GM12874 (cell line): ENCODE measurements at regions not wholly inside any gene's neighbourhood (a gene's known extent, or its start where the extent isn't known, plus 50 kb on each side); places are given as distances from the start of the nearest gene placed in this dataset.

ENCODE experiments used
- TF ChIP-seq, protein P1 (sequence below): IDR thresholded peaks from 2 replicates; pipeline ENCODE4 v1.5.1; 2011; ENCODE audit warnings: low read depth, mild to moderate bottlenecking, control low read depth, low read length, moderate library complexity; ENCODE audit not compliant: insufficient read depth

DNA sequence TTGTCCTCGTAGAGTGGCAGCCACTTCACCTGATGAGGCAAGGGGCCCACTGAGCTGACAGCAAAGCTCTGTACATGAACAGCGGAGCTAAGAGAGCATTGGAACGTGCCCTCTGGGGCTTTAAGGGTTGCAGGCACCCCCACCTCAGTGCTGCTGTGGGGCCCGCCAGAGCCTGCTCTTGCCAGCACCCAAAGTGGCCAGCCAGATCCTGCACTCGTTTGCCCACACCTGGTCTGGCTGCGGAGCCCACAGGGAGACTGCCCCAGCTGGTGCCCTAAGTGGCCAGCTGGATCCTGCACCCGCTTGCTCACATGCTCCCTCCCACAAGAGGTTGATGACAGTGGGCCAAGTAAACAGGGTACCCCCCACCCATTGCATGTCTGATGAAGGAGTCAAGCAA lies 783.4 kb upstream of the MIR17HG start:
- TF ChIP-seq, protein P1, sequence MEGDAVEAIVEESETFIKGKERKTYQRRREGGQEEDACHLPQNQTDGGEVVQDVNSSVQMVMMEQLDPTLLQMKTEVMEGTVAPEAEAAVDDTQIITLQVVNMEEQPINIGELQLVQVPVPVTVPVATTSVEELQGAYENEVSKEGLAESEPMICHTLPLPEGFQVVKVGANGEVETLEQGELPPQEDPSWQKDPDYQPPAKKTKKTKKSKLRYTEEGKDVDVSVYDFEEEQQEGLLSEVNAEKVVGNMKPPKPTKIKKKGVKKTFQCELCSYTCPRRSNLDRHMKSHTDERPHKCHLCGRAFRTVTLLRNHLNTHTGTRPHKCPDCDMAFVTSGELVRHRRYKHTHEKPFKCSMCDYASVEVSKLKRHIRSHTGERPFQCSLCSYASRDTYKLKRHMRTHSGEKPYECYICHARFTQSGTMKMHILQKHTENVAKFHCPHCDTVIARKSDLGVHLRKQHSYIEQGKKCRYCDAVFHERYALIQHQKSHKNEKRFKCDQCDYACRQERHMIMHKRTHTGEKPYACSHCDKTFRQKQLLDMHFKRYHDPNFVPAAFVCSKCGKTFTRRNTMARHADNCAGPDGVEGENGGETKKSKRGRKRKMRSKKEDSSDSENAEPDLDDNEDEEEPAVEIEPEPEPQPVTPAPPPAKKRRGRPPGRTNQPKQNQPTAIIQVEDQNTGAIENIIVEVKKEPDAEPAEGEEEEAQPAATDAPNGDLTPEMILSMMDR: no peak

DNA sequence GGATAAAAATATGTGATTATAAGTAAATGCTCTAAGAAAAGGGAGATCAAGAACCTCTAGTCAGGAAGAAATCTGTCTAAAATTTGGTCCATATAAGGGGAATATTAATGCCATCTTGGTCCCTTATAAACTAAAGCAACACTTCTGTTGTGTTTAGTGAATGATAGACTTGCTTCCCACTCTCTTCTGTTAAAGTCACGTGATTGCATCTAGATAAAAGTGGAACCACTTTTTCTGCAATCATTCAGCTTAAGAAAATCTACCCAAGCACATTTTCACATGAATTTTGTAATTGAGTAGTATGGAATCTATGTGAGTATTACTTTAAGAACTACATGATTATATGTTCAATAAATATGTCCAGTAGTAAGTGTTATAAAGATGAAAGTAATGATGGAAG lies 782.9 kb upstream of the MIR17HG start:
- TF ChIP-seq, protein P1: no peak

DNA sequence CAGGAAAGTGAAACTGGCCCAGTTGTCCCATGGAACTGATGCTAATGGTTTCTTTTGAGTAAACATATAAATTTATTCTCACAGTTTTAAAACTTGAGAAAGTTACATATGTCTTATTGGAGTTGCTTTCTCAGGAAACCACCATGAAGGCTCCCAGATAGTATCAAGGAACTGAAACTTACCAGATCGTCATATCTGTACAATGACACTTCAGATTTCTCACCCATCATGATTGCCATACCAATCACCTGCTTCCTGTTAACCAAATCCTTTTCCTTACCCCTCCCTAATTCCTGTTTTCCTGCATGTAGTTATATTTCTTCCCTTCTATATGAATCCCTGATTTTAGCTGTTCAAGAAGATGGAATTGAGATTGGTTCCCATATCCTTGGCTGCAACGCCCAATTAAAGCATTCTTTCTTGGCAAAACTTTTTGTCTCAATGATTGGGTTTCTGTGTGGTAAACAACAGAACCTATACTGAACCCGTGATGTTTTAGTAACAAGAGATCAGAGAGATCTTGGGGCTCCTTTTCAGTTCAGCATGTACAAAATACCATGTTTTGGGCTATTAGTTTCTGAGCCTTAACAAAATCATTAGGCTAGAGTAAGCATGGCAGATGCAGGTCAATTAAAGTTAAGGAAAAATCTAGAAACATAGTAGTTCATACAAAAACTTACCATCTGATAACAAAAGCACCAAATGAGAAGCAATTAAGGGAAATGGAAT lies 781.3 kb upstream of the MIR17HG start:
- TF ChIP-seq, protein P1: no peak

DNA sequence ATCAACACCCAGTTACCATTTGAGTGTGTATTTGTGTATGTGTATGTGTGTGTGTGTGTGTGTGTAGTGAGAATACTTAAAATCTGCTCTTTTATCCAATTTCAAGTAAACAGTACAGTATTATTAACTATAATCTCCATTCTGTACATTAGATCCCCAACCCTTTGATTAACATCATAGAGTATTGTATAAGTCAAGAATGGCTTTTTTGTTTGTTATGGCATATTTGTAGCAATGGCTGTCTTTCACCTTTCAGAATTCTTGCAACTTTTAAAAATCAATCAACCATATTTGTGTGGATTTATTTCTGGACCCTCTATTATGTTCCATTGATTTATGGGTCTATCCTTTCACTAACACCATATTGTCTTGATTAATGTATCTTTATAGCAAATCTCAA lies 779.3 kb upstream of the MIR17HG start:
- TF ChIP-seq, protein P1: no peak

DNA sequence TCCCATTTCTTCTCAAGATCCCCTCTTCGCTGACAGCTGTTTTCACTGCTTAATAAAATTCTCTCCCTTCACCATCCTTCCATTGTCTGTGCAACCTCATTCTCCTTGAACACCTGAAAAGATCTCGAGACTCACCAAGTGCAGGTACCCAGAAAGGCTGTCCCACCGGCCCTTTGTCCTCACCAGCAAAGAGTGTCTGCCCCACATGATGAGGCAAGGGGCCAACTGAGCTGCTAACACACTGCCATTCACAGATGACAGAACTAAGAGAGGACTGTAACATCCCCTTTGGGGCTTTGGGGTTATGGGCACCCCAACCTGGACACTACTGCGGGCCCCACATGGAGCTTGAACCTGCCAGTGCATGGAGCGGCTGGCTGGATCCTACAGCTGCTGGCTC lies 771.4 kb upstream of the MIR17HG start:
- TF ChIP-seq, protein P1: no peak

DNA sequence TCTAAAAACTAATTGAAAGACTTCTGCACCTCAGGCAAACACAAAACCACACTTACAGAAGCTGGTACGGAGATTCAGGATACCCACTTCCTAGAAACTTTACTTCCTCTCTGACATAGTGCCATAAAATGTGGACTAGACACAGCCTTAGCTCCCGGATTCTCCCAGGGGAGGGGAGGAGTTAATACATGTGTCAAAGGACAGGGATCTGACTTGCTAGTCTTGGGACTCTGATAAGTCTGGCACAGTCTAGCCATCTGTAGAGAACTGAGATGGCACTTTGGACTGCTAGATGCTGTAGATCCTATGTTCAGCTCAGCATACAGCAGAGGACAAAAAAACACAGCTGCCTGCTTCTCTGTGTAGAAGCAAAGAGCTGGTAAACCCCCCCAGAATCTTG lies 769.8 kb upstream of the MIR17HG start:
- TF ChIP-seq, protein P1: no peak

DNA sequence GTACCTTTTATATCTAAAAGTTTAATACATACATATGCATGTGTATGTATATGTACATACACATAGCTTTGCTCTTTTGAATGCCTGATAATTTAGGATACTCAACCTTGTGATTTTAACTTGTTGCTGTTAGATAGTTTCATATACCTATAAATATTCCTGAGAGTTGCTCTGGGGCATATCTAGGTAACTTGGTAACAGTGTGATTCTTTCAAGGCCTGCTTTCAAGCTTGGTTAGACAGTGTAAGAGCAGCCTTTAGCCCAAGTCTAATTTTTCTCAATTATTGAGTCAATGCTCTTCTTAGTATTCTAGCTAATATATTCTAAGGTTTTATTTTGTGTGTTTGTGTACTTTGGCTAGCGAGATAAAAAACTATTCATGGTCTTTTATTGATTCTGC lies 762.1 kb upstream of the MIR17HG start:
- TF ChIP-seq, protein P1: no peak
